Gastrocnemius medialis (tissue), 4 donors: ENCODE measurements at regions not wholly inside any gene's neighbourhood (a gene's known extent, or its start where the extent isn't known, plus 50 kb on each side); places are given as distances from the start of the nearest gene placed in this dataset.

Experiments used
- ATAC-seq, 2 donors: fragments of 150-250 bp; one replicate each; pipeline ENCODE4 v1.9.1; 2016
- DNase-seq, 2 donors: peaks; one replicate each; pipeline ENCODE4 v3.0.0-alpha.2; 2019
- H3K27ac ChIP-seq, 4 donors: fragments of 200-600 bp; sonication (generic); 1 replicate in 1 of 4; 2 replicates in 3 of 4; pipeline ENCODE4 v1.5.1; 2016 to 2018; ENCODE audit warnings: mild to moderate bottlenecking in 2 of 4, moderate library complexity in 1 of 4
- H3K27me3 ChIP-seq, 3 donors: fragments of 200-600 bp; sonication (generic) in 2 of 3; 1 replicate in 1 of 3; 2 replicates in 2 of 3; pipeline versions ENCODE4 v1.5.1 to v1.6.0; 2016 to 2019; ENCODE audit warnings: mild to moderate bottlenecking in 1 of 3, moderate library complexity in 1 of 3
- H3K36me3 ChIP-seq, 2 donors: fragments of 200-600 bp; sonication (generic) in 1 of 2; one replicate each; pipeline ENCODE4 v1.5.1; 2017 to 2018
- H3K4me1 ChIP-seq, 2 donors: fragments of 200-600 bp; sonication (generic) in 1 of 2; one replicate each; pipeline ENCODE4 v1.5.1; 2016 to 2017; ENCODE audit warnings: mild to moderate bottlenecking in 2 of 2
- H3K4me3 ChIP-seq, 4 donors: fragments of 200-600 bp; sonication (generic) in 3 of 4; 1 replicate in 1 of 4; 2 replicates in 3 of 4; pipeline ENCODE4 v1.5.1; 2016 to 2019; ENCODE audit warnings: mild to moderate bottlenecking in 2 of 4
- H3K9me3 ChIP-seq, 3 donors: fragments of 200-600 bp; sonication (generic) in 2 of 3; 1 replicate in 1 of 3; 2 replicates in 2 of 3; pipeline ENCODE4 v1.5.1; 2016 to 2019
- CTCF ChIP-seq, 5 experiments: fragments of 450-650 bp in 3 of 5; fragments of 200-600 bp in 2 of 5; sonication (generic) in 2 of 5; IDR thresholded peaks in 4 of 5; conservative IDR thresholded peaks in 1 of 5; 1 replicate in 4 of 5; 2 replicates in 1 of 5; pipeline ENCODE4 v1.5.1; 2016 to 2019; ENCODE audit warnings: antibody characterized with exemption in 5 of 5, mild to moderate bottlenecking in 3 of 5, moderate library complexity in 3 of 5
- POLR2A ChIP-seq, 2 donors: fragments of 450-650 bp; IDR thresholded peaks; one replicate each; pipeline ENCODE4 v1.6.1; 2017; ENCODE audit warnings: antibody characterized with exemption in 2 of 2, mild to moderate bottlenecking in 2 of 2, moderate library complexity in 2 of 2
- in situ Hi-C, 4 donors: fragments of 200-750 bp; cut with MboI; loops; one replicate each; pipeline versions ENCODE4 v1.15.0 to v1.8.0; 2017; ENCODE audit warnings: low sequenced_read_pairs in 4 of 4
- intact Hi-C: fragments of 100-400 bp; cut with DNase I; formaldehyde crosslinking; loops from one replicate; pipeline ENCODE4 v1.15.1; 2023; ENCODE audit warnings: low total_unique reads

GRCh38 chr3:13179181-13179580, 106.0 kb upstream of the IQSEC1 start:
- no peaks in the 10 kb centered on the region for H3K36me3 ChIP-seq
- intact Hi-C loops (no loop called here), in situ Hi-C loops (no loop called here)
- H3K4me3 ChIP-seq: no peak overlapping the region
- H3K27ac ChIP-seq: no peak overlapping the region
- TF ChIP-seq CTCF (IDR thresholded peaks at IDR 0.05 in 4 of 5, conservative IDR thresholded peaks at IDR 0.05 in 1 of 5) (no peak), POLR2A (IDR thresholded peaks at IDR 0.05) (no peak)
- no peaks in the 10 kb centered on the region for H3K4me1 ChIP-seq
- H3K9me3 ChIP-seq: peaks cover 0 to 7% (median 0%) of the 10 kb centered on the region in 3 donors
- DNase-seq (no peak), ATAC-seq (no peak)
- no peaks in the 10 kb centered on the region for H3K27me3 ChIP-seq

GRCh38 chr3:13178107-13178506, 104.9 kb upstream of the IQSEC1 start:
- Histone ChIP-seq H3K4me3 (no peak overlapping the region), H3K4me1 (no peaks in the 10 kb centered on the region), H3K27ac (no peak overlapping the region), H3K36me3 (no peaks in the 10 kb centered on the region), H3K27me3 (no peaks in the 10 kb centered on the region), H3K9me3 (peaks cover 0 to 7% (median 0%) of the 10 kb centered on the region in 3 donors)
- TF ChIP-seq CTCF (IDR thresholded peaks at IDR 0.05 in 4 of 5, conservative IDR thresholded peaks at IDR 0.05 in 1 of 5) (no peak), POLR2A (IDR thresholded peaks at IDR 0.05) (no peak)
- no peak for DNase-seq
- no peak for ATAC-seq
- intact Hi-C loops: no loop called here
- in situ Hi-C loops: no loop called here

- no peaks in the 10 kb centered on the region for H3K4me1 ChIP-seq
- in situ Hi-C loops: no loop called here
- H3K9me3 ChIP-seq: peaks cover 0 to 7% (median 0%) of the 10 kb centered on the region in 3 donors
- ATAC-seq: no peak
- TF ChIP-seq CTCF (IDR thresholded peaks at IDR 0.05 in 4 of 5, conservative IDR thresholded peaks at IDR 0.05 in 1 of 5): no peak
- TF ChIP-seq POLR2A (IDR thresholded peaks at IDR 0.05): no peak
- H3K27ac ChIP-seq: no peak overlapping the region
- intact Hi-C loops: no loop called here
- H3K36me3 ChIP-seq: no peaks in the 10 kb centered on the region
- no peak overlapping the region for H3K4me3 ChIP-seq
- H3K27me3 ChIP-seq: no peaks in the 10 kb centered on the region
- no peak for DNase-seq
These were observed 104.4 kb upstream of the IQSEC1 start for GRCh38 chr3:13177641-13178040.

GRCh38 chr3:13177236-13177635, 104.0 kb upstream of the IQSEC1 start:
- Histone ChIP-seq H3K4me3 (no peak overlapping the region), H3K4me1 (no peaks in the 10 kb centered on the region), H3K9me3 (peaks cover 0 to 7% (median 0%) of the 10 kb centered on the region in 3 donors), H3K36me3 (no peaks in the 10 kb centered on the region), H3K27me3 (no peaks in the 10 kb centered on the region), H3K27ac (no peak overlapping the region)
- no peak for ATAC-seq
- TF ChIP-seq CTCF (IDR thresholded peaks at IDR 0.05 in 4 of 5, conservative IDR thresholded peaks at IDR 0.05 in 1 of 5): no peak
- no peak for TF ChIP-seq POLR2A (IDR thresholded peaks at IDR 0.05)
- in situ Hi-C loops: no loop called here
- no peak for DNase-seq
- intact Hi-C loops: no loop called here

- Histone ChIP-seq H3K4me1 (no peaks in the 10 kb centered on the region), H3K36me3 (no peaks in the 10 kb centered on the region), H3K9me3 (peaks cover 0 to 7% (median 0%) of the 10 kb centered on the region in 3 donors), H3K4me3 (no peak overlapping the region), H3K27me3 (no peaks in the 10 kb centered on the region), H3K27ac (no peak overlapping the region)
- intact Hi-C loops (no loop called here), in situ Hi-C loops (no loop called here)
- DNase-seq: no peak
- TF ChIP-seq CTCF (IDR thresholded peaks at IDR 0.05 in 4 of 5, conservative IDR thresholded peaks at IDR 0.05 in 1 of 5) (no peak), POLR2A (IDR thresholded peaks at IDR 0.05) (no peak)
- no peak for ATAC-seq
These were observed 103.2 kb upstream of the IQSEC1 start for GRCh38 chr3:13176445-13176844.
